ENCODE measurements at regions not wholly inside any gene's neighbourhood (a gene's known extent, or its start where the extent isn't known, plus 50 kb on each side); places are given as distances from the start of the nearest gene placed in this dataset.
"Not testable (repeated sequence)": the region's sequence is repeated elsewhere in the genome, so short reads cannot be mapped to it uniquely, and the experiment has no call there.

DNA sequence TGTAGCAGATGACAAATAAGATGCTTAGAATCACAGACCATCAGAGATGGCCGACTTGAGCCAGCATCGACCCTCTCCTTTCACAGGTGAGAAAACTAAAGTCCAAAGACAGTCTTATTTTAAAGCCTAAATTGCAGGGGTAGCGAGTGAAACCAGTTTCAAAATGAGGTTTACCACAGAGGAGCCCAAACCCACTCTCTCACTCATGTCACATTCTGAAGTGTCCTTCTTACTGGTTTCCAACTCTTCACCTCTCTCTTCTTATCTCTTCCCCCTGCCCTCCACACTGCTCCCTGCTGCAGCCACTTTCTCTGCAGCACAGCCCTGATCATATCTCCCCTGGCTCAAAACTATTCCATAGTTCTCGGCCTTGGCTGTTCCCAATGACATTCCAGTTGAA lies 57.0 kb upstream of the NID2 start:
- TF ChIP-seq, protein P1, sequence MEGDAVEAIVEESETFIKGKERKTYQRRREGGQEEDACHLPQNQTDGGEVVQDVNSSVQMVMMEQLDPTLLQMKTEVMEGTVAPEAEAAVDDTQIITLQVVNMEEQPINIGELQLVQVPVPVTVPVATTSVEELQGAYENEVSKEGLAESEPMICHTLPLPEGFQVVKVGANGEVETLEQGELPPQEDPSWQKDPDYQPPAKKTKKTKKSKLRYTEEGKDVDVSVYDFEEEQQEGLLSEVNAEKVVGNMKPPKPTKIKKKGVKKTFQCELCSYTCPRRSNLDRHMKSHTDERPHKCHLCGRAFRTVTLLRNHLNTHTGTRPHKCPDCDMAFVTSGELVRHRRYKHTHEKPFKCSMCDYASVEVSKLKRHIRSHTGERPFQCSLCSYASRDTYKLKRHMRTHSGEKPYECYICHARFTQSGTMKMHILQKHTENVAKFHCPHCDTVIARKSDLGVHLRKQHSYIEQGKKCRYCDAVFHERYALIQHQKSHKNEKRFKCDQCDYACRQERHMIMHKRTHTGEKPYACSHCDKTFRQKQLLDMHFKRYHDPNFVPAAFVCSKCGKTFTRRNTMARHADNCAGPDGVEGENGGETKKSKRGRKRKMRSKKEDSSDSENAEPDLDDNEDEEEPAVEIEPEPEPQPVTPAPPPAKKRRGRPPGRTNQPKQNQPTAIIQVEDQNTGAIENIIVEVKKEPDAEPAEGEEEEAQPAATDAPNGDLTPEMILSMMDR (IDR thresholded peaks at IDR 0.05), result no peak
- no peak for TF ChIP-seq POLR2A (IDR thresholded peaks at IDR 0.05)
- Histone ChIP-seq H3K36me3 (no peaks in the 10 kb centered on the region), H3K27me3 (no peaks in the 10 kb centered on the region), H3K4me3 (no peak overlapping the region), H3K27ac (peak overlapping the region in 1 of 4 donors; percentile 57), H3K4me1 (peaks cover 0 to 9% (median 0%) of the 10 kb centered on the region in 3 donors), H3K9me3 (no peaks in the 10 kb centered on the region)
- intact Hi-C loops (cut with DNase I), result no loop called here
- WGBS, 2 donors, result 62 to 78% methylated on average over 4 of the region's 4 CpGs
- no peak for DNase-seq

DNA sequence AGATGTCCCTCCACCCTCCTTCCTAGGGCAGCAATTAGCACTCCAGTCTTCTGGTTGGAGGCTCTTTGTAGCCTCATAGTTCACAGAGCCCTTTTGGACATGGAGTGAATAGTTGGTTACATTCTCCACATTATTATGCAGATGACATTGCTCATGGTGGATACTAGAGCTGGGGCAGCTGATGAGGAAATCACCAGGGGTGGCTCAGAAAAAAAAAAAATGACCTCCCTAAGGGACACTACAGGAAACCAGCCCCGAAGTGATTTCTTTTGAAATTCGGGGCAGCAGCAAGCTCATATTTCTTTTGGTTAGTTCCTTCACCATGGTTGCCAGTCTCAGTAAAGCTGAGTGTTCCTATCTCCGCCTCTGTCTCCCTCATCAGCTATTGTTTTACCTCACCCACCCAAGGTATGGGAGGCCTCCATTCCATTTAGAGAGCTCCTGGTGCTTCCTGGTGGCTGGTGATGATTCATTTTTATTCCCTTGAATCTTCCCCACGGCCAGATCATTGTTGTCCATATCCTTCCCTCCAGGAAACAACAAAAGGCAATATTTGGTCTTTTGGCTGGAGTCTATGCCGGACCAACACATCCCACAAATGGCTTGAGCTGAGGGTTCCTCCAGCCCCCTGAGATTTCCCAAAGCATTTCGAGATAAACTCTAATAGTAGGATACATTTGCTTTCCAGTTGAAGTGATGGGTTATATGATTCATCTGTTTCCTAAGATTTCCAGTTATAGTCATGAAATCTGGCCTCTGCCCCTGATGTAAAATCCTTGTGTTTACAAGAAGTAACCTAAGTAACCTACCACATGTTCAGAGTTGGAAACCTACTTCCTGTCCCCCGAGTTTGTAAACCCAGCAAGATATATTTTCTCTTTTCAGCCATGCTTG lies 56.2 kb upstream of the NID2 start:
- WGBS, 2 donors, result 30 to 47% methylated on average over 7 of the region's 7 CpGs
- intact Hi-C loops (cut with DNase I), result no loop called here

DNA sequence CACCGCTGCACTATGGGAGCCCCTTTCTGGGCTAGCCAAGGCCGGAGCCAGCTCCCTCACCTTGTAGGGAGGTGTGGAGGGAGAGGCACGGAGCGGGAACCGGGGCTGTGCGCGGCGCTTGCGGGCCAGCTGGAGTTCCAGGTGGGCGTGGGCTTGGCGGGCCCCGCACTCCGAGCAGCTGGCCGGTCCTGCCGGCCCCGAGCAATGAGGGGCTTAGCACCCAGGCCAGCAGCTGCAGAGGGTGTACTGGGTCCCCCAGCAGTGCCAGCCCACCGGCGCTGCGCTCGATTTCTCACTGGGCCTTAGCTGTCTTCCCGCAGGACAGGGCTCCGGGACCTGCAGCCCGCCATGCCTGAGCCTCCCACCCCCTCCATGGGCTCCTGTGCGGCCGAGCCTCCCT lies 53.3 kb upstream of the NID2 start:
- intact Hi-C loops (cut with DNase I); DNase-seq; H3K27ac ChIP-seq; H3K9me3 ChIP-seq; H3K4me1 ChIP-seq; H3K4me3 ChIP-seq; H3K27me3 ChIP-seq; H3K36me3 ChIP-seq: not testable (repeated sequence)
- WGBS, 2 donors, result no CpG with 5 or more reads among the region's 25 CpGs

More for the DNA sequence above, 56.2 kb upstream of the NID2 start:
- H3K4me1 ChIP-seq, result peaks cover 0 to 9% (median 0%) of the 10 kb centered on the region in 3 donors
- no peak for TF ChIP-seq POLR2A (IDR thresholded peaks at IDR 0.05)
- TF ChIP-seq, protein P1 (IDR thresholded peaks at IDR 0.05), result no peak
- H3K4me3 ChIP-seq, result no peak overlapping the region
- no peak for DNase-seq
- no peaks in the 10 kb centered on the region for H3K9me3 ChIP-seq
- no peaks in the 10 kb centered on the region for H3K27me3 ChIP-seq
- H3K27ac ChIP-seq, result peak overlapping the region; percentile 36 to 71 (median 48)
- H3K36me3 ChIP-seq, result no peaks in the 10 kb centered on the region

DNA sequence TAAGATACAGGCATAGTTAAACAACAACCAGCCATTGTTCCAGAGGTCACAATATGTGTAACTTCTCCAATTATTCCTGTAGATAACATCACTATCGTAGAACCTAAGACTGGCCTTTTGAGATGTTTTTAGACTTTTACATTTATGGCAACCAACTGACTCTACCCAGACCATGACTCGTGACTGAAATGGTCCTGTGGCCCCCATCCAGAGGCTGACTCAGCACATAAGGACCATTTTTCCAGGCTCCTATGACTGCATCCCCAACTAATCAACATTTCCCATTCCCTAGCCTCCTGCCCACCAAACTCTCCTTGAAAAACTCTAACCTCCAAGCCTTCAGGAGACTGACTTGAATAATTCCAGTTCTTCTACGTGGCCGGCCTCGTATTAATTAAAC lies 52.6 kb upstream of the NID2 start:
- no peak for DNase-seq
- TF ChIP-seq POLR2A (IDR thresholded peaks at IDR 0.05), result no peak
- TF ChIP-seq, protein P1 (IDR thresholded peaks at IDR 0.05), result no peak
- peaks cover 0 to 9% (median 0%) of the 10 kb centered on the region in 3 donors for H3K4me1 ChIP-seq
- intact Hi-C loops (cut with DNase I), result no loop called here
- H3K9me3 ChIP-seq, result no peaks in the 10 kb centered on the region
- 77 to 79% methylated on average over 5 of the region's 5 CpGs for WGBS, 2 donors
- no peaks in the 10 kb centered on the region for H3K27me3 ChIP-seq
- no peaks in the 10 kb centered on the region for H3K36me3 ChIP-seq
- no peak overlapping the region for H3K4me3 ChIP-seq
- H3K27ac ChIP-seq, result no peak overlapping the region

DNA sequence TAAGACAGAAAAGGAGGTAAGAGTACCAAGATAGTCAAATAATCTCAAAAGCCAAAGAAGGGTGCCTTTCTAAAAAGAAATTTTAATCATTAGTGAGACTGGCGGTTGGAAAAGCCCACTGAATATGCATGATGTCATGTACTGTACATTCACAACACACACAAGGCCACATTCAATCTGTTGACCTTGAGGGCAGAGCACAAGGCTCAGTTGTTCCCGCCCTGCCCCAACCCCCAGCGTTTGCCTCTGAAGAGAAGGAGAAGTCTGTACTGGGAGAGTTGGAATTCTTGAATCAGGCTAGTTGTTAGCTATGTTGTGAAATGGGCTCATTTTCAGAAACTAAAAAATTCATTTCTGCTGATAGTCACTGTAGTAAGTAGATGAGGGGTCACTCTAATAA lies 50.2 kb upstream of the NID2 start:
- Histone ChIP-seq H3K36me3 (no peaks in the 10 kb centered on the region), H3K9me3 (no peaks in the 10 kb centered on the region), H3K4me3 (no peak overlapping the region), H3K4me1 (no peaks in the 10 kb centered on the region), H3K27ac (no peak overlapping the region), H3K27me3 (no peaks in the 10 kb centered on the region)
- no peak for TF ChIP-seq POLR2A (IDR thresholded peaks at IDR 0.05)
- TF ChIP-seq, protein P1 (IDR thresholded peaks at IDR 0.05), result no peak
- 65 to 70% methylated on average over 3 of the region's 3 CpGs for WGBS, 2 donors
- no peak for DNase-seq
- intact Hi-C loops (cut with DNase I), result no loop called here
